Transverse colon (tissue), 4 donors: ENCODE measurements at regions not wholly inside any gene's neighbourhood (a gene's known extent, or its start where the extent isn't known, plus 50 kb on each side); places are given as distances from the start of the nearest gene placed in this dataset.

ENCODE experiments used
- DNase-seq: peaks from one replicate; pipeline ENCODE4 v3.0.0-alpha.2; 2019
- H3K27ac ChIP-seq, 4 donors: fragments of 200-600 bp; sonication (generic); 2 replicates each; pipeline ENCODE4 v1.5.1; 2016 to 2018; ENCODE audit warnings: inconsistent platforms in 4 of 4
- H3K27me3 ChIP-seq: fragments of 200-600 bp; sonication (generic); 2 replicates; pipeline ENCODE4 v1.5.1; 2017; ENCODE audit warnings: inconsistent platforms
- H3K36me3 ChIP-seq, 4 donors: fragments of 200-600 bp; sonication (generic); 2 replicates each; pipeline ENCODE4 v1.5.1; 2017 to 2019; ENCODE audit warnings: inconsistent platforms in 4 of 4
- H3K4me1 ChIP-seq, 4 donors: fragments of 200-600 bp; sonication (generic); 2 replicates each; pipeline ENCODE4 v1.5.1; 2017 to 2020; ENCODE audit warnings: inconsistent platforms in 4 of 4
- H3K4me3 ChIP-seq, 4 donors: fragments of 200-600 bp; sonication (generic); 1 replicate in 1 of 4; 2 replicates in 3 of 4; pipeline versions ENCODE4 v1.5.1 to v1.6.1; 2017 to 2019; ENCODE audit warnings: inconsistent platforms in 4 of 4
- H3K9me3 ChIP-seq, 2 donors: fragments of 200-600 bp; sonication (generic); 2 replicates each; pipeline ENCODE4 v1.5.1; 2017 to 2019; ENCODE audit warnings: inconsistent platforms in 2 of 2
- EP300 ChIP-seq: sonication (generic); formaldehyde crosslinking; IDR thresholded peaks from one replicate; pipeline ENCODE4 v1.6.1; 2017; ENCODE audit warnings: antibody characterized with exemption, low read depth
- POLR2A ChIP-seq: fragments of 450-650 bp; IDR thresholded peaks from one replicate; pipeline ENCODE4 v1.6.1; 2016; ENCODE audit warnings: antibody characterized with exemption, mild to moderate bottlenecking, moderate library complexity
- POLR2AphosphoS5 ChIP-seq, 3 donors: sonication (generic); formaldehyde crosslinking; IDR thresholded peaks; one replicate each; pipeline ENCODE4 v1.6.1; 2016; ENCODE audit warnings: antibody characterized with exemption in 3 of 3
- WGBS, 2 donors: methylation state at CpG; one replicate each; pipeline ENCODE4 v1.1.5; 2018; ENCODE audit warnings: low coverage in 1 of 2; 5-methylcytosine and 5-hydroxymethylcytosine counted together
- in situ Hi-C, 4 donors: fragments of 200-750 bp; cut with MboI; loops; one replicate each; pipeline versions ENCODE4 v1.15.0 to v1.15.1; 2017; ENCODE audit warnings: low sequenced_read_pairs in 3 of 4, low pct_ligation_motif_present in 1 of 4, low pct_unique_long_range_greater_than_20kb in 1 of 4
- intact Hi-C: fragments of 100-400 bp; cut with DNase I; formaldehyde crosslinking; loops from one replicate; pipeline ENCODE4 v1.15.1; 2023; ENCODE audit warnings: low total_unique reads
- TF ChIP-seq, protein P1 (sequence below), 5 experiments: fragments of 200-600 bp in 3 of 5; fragments of 450-650 bp in 2 of 5; sonication (generic) in 3 of 5; IDR thresholded peaks; 1 replicate in 2 of 5; 2 replicates in 3 of 5; pipeline ENCODE4 v1.5.1; 2016 to 2017; ENCODE audit warnings: antibody characterized with exemption in 5 of 5, inconsistent platforms in 3 of 5, mild to moderate bottlenecking in 2 of 5, moderate library complexity in 1 of 5

DNA sequence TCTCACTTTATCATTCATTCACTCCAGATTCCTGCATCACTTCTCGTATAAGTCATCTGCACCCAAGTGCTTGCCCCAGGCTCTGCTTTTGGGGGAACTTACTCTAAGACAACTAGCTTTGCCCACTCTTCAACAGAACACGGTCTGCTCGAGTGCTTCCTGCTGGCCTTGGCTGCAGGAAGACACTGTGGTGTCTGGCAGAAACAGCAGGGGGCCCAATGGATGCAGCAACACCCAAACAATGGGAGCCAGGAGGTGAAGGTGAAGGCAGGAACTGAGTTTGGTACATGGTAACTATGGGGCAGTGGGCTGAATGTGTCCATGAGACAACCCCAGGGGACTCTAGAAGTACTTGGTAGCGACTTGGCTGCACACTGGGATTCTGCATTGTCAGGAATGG is 344.0 kb downstream of the REEP3 start:
- Histone ChIP-seq H3K36me3 (no peaks in the 10 kb centered on the region), H3K9me3 (no peaks in the 10 kb centered on the region), H3K4me1 (peaks cover 0 to 11% (median 4%) of the 10 kb centered on the region in 4 donors), H3K27me3 (peaks cover 10% of the 10 kb centered on the region), H3K4me3 (no peak overlapping the region), H3K27ac (no peak overlapping the region)
- intact Hi-C loops = no loop called here
- in situ Hi-C loops = no loop called here
- WGBS, 2 donors = 57 to 78% methylated on average over 1 to 4 of the region's 4 CpGs
- TF ChIP-seq EP300 = no peak
- TF ChIP-seq, protein P1, sequence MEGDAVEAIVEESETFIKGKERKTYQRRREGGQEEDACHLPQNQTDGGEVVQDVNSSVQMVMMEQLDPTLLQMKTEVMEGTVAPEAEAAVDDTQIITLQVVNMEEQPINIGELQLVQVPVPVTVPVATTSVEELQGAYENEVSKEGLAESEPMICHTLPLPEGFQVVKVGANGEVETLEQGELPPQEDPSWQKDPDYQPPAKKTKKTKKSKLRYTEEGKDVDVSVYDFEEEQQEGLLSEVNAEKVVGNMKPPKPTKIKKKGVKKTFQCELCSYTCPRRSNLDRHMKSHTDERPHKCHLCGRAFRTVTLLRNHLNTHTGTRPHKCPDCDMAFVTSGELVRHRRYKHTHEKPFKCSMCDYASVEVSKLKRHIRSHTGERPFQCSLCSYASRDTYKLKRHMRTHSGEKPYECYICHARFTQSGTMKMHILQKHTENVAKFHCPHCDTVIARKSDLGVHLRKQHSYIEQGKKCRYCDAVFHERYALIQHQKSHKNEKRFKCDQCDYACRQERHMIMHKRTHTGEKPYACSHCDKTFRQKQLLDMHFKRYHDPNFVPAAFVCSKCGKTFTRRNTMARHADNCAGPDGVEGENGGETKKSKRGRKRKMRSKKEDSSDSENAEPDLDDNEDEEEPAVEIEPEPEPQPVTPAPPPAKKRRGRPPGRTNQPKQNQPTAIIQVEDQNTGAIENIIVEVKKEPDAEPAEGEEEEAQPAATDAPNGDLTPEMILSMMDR (IDR thresholded peaks at IDR 0.05) = no peak
- TF ChIP-seq POLR2AphosphoS5 (IDR thresholded peaks at IDR 0.05) = no peak
- no peak for TF ChIP-seq POLR2A
- DNase-seq = no peak

DNA sequence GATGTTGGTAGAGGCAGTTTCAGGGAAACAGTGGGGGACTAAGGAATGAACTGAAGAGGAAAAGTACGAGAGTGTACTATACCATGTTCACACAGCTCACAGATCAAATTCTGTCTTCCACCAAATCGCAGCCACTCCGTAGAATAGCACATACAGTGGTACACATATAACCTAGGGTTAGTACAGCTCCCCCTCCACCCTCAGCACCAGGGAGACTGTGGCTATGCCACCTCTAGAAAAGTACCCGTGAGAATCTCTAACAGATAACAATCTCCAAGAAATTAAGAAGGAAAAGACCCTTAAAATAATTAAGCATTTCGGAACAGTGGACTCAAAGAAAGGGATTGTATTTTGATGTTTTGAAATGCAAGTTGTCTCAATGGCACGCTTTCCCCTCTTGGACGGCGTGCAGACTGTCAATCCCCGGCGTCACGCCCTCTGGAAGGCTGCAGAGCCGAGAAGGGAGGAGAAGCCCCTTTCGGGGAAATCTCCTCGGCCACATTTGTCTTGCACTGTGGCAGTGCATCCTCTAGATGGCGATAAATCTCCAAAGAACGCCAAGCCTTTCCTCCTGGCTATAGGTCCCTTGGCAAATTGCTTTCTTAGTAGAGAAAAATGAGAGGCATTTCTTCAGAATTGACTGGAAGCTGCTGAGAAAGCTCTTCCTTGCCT is 345.0 kb downstream of the REEP3 start:
- Histone ChIP-seq H3K27ac (no peak overlapping the region), H3K27me3 (peaks cover 10% of the 10 kb centered on the region), H3K4me3 (no peak overlapping the region), H3K4me1 (peaks cover 0 to 11% (median 4%) of the 10 kb centered on the region in 4 donors), H3K36me3 (no peaks in the 10 kb centered on the region), H3K9me3 (no peaks in the 10 kb centered on the region)
- 0 to 10% methylated on average over 1 to 16 of the region's 16 CpGs for WGBS, 2 donors
- intact Hi-C loops (no loop called here), in situ Hi-C loops (no loop called here)
- peak; percentile 27 for DNase-seq
- TF ChIP-seq, protein P1 (IDR thresholded peaks at IDR 0.05) = peak; percentile 45 to 88 (median 73)
- no peak for TF ChIP-seq EP300
- no peak for TF ChIP-seq POLR2A
- TF ChIP-seq POLR2AphosphoS5 (IDR thresholded peaks at IDR 0.05) = no peak

DNA sequence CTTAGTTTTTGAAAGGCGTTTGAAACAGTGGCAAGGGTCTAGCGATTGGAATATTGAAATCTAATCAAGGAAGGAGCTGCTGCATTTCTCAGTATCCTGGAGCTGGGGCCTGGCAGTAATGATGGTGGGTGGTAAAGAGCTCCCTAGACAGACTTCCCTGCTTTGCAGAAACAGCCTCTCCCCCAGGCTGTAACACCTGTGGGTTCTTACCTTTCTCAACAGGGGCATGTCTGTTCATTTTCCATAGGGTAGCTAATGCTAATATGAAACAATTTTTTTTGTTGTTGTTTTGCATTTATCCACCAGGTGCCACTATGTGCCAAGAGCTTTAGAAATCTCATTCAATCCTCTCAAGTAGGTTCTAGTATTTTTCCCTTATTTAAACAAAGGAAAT is 345.5 kb downstream of the REEP3 start:
- in situ Hi-C loops (no loop called here), intact Hi-C loops (no loop called here)
- no peak for DNase-seq
- Histone ChIP-seq H3K4me3 (no peak overlapping the region), H3K4me1 (peaks cover 0 to 11% (median 4%) of the 10 kb centered on the region in 4 donors), H3K36me3 (no peaks in the 10 kb centered on the region), H3K27me3 (peaks cover 10% of the 10 kb centered on the region), H3K9me3 (no peaks in the 10 kb centered on the region), H3K27ac (no peak overlapping the region)
- TF ChIP-seq, protein P1 (IDR thresholded peaks at IDR 0.05) = no peak
- no peak for TF ChIP-seq POLR2A
- TF ChIP-seq POLR2AphosphoS5 (IDR thresholded peaks at IDR 0.05) = no peak
- 0 to 43% methylated on average over 1 to 2 of the region's 2 CpGs for WGBS, 2 donors

DNA sequence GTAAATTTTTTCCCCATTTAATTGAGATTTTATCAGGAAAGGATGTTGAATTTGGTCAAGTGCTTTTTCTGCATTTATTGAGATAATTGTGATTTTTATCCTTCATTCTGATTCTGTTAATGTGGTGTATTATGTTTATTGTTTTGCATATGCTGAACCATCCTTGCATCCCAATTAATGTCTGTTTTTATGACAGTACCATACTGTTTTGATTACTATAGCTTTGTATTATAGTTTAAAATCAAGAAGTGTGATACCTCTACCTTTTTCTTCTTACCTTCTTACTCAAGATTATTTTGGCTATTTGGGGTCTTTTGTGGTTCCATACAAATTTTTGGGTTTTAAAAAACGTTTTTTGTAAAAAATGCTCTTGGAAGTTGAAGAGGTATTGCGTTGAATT is 357.2 kb downstream of the REEP3 start:
- in situ Hi-C loops (no loop called here), intact Hi-C loops (no loop called here)
- H3K27me3 ChIP-seq = no peaks in the 10 kb centered on the region
- no peaks in the 10 kb centered on the region for H3K4me1 ChIP-seq
- no peak for DNase-seq
- TF ChIP-seq POLR2A = no peak
- no peak for TF ChIP-seq EP300
- no peak for TF ChIP-seq POLR2AphosphoS5 (IDR thresholded peaks at IDR 0.05)
- TF ChIP-seq, protein P1 (IDR thresholded peaks at IDR 0.05) = no peak
- no peak overlapping the region for H3K27ac ChIP-seq
- 66 to 80% methylated on average over 2 of the region's 2 CpGs for WGBS, 2 donors
- no peak overlapping the region for H3K4me3 ChIP-seq
- H3K36me3 ChIP-seq = no peaks in the 10 kb centered on the region
- peaks cover 6 to 13% of the 10 kb centered on the region in 2 donors for H3K9me3 ChIP-seq
